D341Med (cell line): ENCODE measurements at regions not wholly inside any gene's neighbourhood (a gene's known extent, or its start where the extent isn't known, plus 50 kb on each side); places are given as distances from the start of the nearest gene placed in this dataset.

ENCODE experiments used
- DNase-seq: peaks from one replicate; pipeline ENCODE4 v3.0.0; 2012; ENCODE audit warnings: low spot score

DNA sequence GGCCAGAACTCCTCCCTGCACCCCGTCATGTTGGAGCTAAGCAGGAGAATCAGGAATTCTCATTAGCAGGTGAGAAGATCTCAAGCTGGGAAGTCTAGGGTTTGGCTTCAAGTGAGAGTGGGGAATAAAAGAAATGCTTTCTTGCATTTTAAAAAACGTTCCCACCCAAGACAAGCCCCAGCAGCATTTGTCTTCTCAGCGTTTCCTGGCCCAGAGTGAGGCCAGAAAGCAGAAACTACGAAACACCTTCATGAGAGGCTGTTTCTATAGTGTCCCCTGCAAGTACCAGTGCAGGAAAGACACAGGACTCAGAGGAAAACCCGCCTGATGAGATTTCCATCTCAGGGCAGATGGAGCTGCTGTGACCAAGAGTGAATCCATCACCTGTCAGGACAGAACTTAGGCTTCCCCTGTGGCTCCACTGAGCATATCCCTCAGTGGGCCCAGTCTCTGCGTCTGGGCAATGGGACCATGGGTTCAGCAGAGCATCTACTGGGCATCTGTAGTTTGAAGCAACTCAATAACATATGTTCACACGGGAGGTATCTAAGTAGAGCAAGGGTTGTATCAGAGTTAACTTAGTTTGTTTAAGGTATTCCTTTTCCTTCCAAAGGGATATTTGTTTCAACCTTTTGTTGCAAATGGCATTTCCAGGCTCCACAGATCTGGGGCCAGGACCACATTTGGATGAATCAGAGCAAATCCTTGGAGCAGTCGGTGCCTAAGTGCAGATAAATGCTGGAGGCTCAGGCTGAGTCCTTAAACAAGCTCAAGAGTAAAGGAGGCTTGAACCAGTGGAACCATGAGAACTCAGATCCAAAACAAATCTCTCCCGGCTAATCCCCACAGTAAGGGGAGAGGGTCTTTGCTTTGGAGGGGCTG lies 548.3 kb downstream of the MIAT start:
- DNase-seq: no peak

DNA sequence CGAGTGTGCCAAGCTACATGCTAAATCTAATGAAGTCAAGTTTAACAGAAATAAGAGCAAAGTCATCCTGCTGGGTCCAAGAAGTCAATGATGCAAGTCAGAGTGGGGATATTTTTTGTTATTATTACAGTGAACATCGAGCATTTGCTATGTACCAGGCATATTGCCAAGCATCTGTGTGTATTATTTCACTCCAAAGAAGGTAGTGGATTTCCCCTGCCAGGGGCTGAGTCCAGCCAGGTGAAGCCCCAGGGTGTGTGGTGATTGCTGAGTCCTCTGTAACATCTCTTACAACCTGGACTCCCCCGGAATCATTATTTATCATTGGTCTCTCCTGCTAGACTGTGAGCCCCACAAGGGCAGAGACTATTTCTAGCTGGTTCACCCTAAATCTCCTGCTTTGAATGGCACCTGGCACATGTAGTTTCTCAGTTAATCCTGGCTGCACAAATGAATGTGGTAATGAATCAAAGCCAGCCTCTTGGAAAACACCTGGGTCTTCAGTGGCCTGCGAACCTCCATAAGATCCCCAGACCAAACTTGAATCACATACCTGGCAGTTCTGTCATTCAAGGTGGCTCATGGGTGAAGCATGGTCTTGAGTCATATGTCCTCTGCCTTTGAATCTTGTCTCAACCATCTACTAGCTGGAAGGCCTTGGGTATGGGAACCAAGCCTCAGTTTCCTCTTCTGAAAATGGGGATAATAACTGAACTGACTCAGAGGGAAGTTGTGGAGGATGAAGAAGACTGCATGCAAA lies 549.2 kb downstream of the MIAT start:
- no peak for DNase-seq

DNA sequence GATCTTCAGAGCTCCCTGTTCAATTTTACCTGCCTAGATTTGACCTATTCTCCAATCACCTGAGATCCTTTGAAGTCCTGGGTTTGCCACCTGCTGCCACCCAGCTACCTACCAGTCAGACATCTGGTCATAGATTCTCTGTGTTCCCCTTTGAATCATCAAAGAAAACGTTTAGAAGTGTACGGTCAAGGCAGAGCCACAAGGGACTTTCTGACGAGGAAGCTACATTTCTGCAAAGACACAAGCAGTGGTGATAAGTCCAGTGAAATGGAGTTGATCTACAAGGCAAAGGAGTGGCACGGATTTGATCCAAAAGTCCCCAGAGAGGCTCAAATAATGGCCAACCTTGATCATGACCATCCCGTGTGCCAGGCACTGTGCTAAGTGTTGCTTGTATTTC lies 549.9 kb downstream of the MIAT start:
- DNase-seq: no peak

DNA sequence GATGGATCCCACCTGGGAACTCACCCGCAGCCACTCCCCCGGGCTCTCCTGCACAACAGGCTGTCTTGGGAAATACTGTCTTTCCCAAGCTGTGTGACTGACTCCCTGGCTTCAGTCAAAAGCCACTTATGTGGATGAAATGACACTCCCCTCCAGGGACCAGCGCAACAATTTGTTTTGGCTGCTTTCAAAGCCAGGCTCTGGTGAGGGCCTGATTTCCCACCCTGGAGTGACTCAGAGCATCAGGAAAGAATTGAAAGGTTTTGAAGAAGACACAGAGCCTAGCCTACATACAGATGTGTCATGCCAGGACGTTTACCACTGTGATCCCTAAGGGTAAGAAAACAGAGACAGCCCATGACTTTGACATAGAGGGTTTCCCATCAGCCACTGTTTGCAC lies 550.5 kb downstream of the MIAT start:
- no peak for DNase-seq

DNA sequence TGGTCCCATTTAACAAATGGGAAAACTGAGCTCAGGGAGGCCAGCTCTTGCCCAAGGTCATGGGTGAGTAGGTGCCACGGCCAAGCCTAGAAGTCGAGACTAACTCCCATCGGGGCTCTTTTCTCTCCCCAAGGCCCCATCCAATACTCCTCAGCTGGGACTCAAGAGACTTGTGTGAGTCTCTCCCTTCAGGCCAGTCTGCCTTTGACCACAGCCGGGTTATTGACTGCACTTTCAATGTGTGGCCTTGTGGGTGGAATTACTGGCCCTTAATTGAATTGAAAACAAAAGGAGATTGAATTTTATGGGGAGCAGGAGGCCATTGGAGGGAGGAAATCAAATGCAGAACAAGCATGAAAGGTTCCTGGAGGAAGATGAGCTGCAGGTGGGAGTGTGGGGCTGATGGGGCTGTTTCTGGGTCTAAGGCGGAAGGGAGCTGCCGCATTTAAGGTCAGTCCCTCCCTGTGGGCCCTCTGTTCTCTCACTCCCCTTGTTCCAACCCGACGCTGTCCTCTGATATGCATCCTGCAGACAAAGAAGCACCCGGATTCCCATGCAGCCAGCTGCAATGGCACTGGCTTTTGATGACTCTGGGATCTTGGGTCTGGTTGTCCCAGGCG lies 552.8 kb downstream of the MIAT start:
- no peak for DNase-seq

DNA sequence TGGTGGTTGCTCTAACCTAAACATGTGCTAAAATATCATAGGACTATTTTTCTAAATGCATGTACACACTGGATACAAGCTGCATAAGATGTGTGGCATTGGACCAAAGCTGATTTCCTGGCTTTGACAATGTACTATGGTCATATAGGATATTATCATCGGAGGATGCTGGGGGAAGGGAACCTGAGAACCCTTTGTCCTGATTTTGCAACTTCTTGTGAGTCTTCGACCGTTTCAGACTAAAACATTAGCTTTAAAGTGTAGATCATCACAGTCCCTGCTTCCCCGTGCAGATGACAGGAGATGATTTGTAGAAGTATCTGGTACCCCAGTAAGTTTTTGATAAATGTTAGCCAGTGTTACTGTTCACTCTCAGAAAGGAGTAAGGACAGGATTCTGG lies 554.7 kb downstream of the MIAT start:
- DNase-seq: no peak

DNA sequence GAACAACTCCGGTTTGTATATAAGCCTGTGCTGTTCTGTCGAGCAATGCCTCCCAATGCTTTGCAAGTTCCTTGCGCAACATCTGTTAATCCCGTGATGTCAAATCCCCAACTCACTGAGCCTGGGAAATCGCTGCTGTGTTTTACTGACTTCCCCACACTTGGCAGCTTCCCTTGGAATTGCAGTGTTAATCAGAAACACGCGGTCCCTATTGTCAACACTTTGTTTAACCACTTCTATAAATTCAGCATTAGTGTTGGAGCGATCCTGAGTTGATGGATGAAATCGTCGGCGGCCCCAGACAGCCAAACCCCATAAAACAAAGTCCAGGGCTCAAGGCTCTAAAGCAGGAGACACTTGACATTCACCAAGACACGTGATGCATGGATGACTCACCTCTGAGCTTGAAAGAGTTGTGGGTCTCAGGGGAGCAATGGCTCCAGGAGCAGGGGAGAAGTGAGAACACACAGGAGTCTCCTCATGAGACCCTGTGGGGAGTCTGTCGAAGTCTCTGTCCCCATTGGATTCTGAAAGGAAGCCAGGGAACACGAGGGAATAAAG lies 555.3 kb downstream of the MIAT start:
- no peak for DNase-seq

DNA sequence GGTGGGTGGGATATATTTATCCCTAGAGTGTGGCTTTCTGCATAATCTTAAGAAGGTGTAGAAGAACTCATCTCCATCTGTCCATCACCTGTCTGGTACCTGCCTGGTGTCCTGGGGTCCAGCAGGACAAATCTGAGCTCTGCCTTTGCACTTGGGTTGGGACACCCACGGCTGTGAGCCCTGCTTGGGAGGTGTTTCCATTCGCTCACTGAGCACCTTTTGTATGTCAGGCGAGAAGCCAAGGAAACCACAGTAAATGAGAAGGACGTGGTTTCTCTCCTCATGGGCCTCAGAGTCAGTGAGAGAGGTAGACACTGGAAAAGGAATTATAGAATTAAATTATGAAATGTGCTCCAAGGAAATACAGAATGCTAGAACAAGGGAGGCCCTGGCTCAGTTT lies 555.9 kb downstream of the MIAT start:
- no peak for DNase-seq

DNA sequence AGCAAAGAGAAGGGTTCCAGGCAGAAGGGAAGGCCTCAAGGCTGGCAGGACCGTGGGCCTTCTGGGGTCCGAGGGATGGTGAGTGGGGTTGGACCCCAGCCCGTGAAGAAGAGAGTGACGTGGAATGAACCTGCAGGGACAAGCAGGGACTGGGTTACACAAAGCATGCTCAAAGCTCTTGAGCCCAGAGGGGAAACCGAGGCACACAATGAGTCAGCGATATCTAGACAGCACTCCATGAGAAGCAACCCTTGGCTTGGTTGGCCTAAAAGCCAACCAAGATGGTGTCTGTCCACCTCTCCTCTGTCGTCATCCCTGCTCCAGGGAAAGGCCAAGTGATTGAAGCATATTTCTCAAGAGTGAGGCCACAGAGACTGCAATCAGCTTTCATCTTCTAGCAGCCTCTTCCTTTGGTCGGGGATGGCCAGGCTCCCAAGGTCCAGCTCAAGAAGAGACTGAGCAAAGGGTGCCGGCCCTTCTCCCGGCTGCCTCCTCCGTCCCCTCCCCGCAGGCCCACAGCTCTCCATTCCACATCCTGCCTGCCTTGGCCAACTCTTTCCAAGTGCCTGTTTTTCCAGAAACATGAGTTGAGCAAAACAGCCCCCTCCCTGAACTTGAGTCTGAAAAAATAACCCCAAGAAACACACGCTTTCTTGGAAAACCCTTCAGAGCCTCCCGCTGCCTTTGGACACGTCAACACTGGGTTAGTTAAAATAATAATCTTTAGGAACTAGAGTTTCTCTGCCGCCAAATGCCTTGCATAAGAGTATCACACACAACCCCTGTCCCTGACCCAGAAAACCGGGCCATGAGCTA lies 556.6 kb downstream of the MIAT start:
- no peak for DNase-seq

DNA sequence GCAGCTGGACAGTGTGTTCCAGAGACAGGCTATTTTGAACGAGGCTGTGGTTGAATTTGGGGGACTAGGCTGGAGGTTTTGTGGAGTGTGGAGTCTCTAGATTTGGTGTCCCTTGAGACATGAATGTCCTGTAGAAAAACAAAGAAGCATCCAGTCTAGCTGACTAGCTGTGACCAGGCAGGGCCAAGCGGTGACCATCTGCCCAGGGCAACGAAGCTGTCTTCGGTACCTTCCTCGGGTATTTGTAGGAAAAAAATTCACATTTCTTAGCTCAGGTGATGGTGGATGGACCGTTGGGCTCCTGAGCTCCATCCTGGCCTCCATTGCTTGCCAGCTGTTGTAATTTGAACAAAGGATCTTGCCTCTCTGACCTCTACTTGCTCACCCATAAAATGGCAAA lies 557.3 kb downstream of the MIAT start:
- DNase-seq: no peak

DNA sequence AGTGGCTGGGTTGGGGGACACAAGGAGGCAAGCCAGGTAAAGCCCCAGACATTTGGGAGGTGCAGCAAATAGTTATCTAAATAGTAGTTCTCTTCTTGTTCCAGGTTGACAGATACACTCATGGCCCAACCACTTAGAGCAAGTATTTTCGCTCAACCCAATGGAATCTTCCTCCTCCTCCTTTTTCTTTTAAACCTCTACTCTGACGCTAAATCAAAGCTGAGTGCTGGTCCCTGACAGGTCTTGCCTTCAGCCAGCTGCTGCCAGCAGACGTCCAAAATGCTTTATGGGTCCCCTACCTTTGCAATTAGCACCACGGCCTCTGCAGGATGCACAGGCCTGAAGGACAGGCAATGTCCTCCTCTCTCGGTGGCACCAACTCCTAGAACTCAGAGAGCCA lies 558.5 kb downstream of the MIAT start:
- DNase-seq: no peak

DNA sequence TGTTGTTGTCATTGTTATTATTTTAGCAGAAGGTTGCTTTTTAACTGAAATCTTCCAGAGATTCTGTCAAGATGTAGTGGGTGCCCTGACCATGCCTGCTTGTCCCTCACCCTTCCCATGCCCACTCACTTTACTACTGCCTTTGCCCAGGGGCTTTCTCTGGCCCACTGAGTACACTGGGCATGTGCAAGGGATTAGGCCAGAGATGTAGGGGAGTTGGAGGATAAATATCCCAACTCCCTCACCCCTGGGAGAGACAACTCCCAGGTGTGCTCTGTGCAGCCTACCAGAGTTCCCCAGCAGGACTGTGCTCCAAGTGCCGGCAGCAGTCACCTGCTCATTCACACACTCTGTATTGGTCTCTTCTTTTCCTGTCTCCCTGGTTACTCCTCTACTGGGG lies 559.1 kb downstream of the MIAT start:
- no peak for DNase-seq

DNA sequence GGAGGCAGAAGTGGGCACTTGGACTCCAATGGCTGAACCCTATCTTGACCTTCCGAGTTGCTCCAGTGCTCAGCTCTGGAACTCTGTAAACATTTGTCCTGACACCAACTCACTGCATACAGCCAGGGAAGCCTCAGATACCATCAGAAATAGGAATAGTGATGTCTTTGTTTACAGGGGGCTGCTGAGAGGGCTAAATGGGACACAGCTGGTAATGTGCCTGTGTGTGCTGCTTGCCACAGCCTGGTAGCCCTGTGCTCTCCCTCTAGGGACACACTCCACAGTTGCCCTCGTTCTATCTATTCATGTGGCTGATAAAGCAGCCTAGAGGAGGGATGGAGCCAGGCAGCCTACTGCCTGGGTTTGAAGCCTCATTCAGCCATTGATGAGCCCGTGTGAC lies 559.8 kb downstream of the MIAT start:
- DNase-seq: no peak

DNA sequence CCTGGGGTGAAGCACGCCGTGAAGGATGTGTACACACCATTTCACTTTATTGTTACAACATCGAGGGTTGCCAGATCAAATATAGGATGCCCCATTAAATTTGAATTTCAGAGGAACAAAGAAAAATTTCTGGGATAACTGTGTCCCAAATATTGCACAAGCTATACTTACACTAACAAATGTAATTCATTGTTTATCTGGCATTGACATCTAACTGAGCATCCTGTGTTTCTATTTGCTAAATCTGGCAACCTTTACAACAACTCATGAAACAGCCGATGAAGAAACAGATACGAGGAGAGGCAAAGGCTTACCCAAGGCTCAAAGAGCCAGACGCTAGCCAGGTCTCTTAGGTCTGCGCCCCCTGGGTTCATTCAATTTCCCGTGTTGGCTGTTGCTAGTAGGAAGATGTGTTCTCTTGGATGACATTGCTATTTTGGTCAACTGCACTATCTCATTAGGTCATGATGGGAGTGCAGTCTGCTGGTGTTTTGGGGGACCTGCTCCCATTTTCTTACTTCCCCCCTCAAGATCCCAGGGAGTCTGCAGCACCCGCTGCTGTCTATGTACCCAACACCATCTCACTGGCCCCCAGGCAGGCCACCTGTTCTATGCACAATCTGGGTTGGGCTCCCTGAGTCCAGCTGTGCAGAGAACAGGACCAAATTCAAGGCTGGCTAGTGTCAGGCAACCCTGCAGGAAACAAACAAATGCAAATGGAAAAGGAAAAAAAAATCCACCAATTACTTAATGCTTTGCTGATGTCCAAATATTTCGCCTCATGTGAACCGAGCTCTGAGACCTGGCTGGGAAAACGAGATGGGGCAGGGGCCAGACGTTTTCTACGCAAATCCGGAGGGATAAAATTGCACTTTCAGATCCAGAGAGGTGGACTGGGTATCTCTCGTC lies 560.9 kb downstream of the MIAT start:
- no peak for DNase-seq

DNA sequence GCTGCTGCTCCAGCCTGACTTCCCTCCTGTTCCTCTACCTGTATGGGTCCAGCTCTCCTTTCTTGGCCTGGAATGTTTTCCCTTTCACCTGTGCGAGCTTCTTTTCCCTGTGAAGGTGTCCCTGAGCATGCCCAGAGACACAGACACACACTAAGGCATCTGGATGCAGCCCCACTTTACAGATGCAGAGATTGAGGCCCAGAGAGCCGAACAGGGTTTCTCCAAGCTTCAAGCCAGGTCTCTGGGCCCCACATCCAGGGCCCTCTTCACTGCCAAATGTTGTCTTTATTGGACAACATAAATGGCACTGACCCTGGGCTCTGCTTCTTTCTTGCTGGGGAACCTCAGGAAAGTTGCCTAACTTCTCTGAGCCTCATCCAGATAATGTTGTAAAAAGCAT lies 561.6 kb downstream of the MIAT start:
- DNase-seq: no peak

DNA sequence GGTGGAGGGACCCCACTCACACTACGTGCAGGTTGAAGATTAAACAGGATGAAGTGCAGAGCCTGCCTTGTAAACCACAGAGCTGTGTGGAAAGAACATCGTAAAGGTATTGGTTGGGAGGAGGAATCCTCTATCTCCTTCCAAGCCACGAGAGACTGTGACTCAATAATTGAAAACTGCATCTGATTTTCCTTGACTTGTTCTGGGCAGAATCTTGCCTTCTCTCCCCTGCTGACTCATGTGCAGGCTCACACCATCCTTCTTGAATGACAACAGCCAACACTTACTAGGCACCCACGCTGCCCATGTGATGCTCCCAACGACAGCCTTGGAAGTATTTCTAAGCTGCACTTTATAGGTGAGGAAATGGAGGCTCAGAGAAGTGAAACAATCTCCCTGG lies 563.0 kb downstream of the MIAT start:
- no peak for DNase-seq

DNA sequence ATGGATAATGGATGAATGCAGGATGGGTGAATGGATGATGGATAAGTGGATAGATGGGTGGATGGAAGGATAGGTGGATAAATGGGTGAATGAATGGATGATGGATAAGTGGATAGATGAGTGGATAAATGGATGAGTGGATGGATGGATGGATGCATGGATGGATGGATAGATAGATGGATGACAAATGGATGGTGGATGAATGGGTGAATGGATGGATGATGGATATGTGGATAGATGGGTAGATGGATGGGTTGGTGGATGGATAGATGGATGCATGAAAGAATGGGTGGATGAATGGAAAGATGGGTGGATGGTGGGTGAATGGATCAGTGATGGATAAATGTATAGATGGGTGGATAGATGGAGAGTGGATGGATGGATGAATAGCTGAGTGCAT lies 564.8 kb downstream of the MIAT start:
- DNase-seq: no peak

DNA sequence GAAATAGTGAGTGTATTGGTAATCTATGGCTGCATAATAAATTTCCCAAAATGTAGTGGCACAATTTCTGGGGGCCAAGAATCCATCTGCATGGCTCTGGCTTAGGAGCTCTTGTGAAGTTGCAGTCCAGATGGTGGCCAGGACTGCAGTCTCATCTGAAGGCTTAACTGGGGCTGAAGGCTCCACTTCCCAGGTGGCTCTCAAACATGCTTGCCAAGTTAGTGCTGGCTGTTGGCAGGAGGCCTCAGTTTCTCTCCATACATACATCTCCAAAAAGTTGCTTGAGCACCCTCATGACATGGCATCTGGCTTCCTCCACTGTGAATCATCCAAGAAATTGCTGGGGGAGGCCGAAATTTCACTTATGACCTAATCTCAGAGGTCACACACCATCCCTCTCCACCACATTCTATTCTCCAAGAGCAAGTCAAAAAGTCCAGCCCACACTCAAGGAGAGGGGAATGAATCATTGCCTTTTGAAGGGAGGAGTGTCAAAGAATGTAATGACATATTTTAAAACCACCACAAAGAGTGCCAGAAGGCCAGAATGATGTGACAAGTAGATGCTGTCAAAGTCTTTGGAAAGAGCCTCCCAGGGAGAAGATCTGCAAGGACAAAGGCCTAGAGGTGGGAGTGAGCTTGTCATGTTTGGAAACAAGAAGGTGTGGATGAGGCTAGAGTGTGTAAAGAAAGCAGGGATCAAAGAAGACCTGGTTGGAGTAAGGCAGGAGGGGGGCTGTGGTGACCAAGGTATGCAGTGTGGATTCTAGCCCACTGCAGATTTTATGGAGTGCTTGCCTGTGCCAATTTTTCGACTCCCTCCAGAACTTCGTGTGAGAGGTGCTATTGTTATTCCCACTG lies 566.2 kb downstream of the MIAT start:
- no peak for DNase-seq

DNA sequence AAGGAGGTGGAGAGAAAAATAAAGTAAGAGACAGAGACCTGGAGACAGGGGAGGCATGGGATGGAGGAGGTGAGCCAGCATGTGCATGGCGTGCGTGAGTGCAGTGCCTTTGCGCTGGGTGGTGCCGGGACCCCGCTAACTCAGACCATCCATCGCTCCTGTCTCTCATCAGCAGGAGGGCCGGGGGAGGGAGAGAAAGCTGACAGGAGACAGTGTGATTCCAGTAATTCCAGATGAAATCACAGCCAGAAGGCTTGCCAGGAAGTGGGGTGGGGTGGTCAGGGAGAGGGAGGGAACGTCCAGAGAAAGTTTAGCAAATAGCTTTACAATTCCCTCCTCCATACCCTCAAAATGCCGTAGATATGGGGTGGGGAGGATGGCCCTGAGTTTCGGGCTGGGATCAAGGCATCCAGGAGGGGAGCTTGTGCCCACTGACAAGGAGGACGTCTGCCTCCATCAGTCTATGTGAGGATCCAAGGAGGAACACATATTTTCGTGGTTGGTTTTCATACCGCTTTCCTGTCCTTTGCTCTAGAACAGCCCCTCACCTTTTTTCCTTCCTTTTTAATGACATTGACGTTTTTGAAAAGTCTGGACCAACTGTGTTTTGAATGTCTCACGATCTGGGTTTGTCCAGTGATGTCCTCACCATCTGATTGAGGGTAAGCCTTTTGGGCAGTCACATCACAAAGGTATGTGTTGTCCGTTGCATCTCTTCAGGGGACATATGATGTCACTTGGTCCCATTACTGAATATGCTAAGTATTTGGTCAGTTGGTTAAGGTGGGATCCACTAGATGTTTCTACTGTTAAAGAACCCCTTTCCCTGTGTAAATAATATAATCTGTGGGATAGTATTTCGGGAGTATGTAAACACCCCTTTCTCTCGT lies 567.3 kb downstream of the MIAT start:
- no peak for DNase-seq
